ENCODE measurements at regions not wholly inside any gene's neighbourhood (a gene's known extent, or its start where the extent isn't known, plus 50 kb on each side); places are given as distances from the start of the nearest gene placed in this dataset.

DNA sequence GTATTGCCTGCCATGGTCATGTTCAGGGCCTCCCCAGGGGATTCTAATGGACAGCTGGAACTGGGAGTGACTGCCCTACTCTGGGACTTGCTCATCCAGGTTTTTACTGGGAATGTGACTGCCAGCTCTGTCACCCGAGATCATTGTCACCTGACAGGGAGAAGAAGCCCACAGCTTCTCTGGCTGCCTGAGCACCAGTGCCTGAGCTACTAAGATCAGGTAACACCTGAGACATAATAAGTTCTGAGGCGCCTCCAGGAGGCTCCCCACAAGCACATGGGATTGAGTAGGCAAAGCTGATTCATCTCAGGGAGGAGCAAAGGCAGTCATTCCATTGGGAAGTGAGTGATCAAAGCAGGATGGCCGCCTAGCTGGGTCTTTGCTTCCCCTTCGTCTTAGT is 84.2 kb upstream of the GALNT18 start:
- TF ChIP-seq SIN3A (IDR thresholded peaks at IDR 0.05; ENCODE audit: borderline replicate concordance, insufficient read depth, low read length) = no peak
- no peak for TF ChIP-seq FOXP2 (optimal IDR thresholded peaks at IDR 0.05; ENCODE audit: borderline replicate concordance, extremely low read depth, extremely low read length, insufficient read depth)
- no peak for TF ChIP-seq POLR2AphosphoS5 (IDR thresholded peaks at IDR 0.05; ENCODE audit: low read depth, low read length)
- TF ChIP-seq TAF1 (IDR thresholded peaks at IDR 0.05; ENCODE audit: borderline replicate concordance, insufficient read depth, low read length) = no peak
- TF ChIP-seq, protein P1, sequence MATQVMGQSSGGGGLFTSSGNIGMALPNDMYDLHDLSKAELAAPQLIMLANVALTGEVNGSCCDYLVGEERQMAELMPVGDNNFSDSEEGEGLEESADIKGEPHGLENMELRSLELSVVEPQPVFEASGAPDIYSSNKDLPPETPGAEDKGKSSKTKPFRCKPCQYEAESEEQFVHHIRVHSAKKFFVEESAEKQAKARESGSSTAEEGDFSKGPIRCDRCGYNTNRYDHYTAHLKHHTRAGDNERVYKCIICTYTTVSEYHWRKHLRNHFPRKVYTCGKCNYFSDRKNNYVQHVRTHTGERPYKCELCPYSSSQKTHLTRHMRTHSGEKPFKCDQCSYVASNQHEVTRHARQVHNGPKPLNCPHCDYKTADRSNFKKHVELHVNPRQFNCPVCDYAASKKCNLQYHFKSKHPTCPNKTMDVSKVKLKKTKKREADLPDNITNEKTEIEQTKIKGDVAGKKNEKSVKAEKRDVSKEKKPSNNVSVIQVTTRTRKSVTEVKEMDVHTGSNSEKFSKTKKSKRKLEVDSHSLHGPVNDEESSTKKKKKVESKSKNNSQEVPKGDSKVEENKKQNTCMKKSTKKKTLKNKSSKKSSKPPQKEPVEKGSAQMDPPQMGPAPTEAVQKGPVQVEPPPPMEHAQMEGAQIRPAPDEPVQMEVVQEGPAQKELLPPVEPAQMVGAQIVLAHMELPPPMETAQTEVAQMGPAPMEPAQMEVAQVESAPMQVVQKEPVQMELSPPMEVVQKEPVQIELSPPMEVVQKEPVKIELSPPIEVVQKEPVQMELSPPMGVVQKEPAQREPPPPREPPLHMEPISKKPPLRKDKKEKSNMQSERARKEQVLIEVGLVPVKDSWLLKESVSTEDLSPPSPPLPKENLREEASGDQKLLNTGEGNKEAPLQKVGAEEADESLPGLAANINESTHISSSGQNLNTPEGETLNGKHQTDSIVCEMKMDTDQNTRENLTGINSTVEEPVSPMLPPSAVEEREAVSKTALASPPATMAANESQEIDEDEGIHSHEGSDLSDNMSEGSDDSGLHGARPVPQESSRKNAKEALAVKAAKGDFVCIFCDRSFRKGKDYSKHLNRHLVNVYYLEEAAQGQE (IDR thresholded peaks at IDR 0.05; ENCODE audit: insufficient read depth in 1 of 2, low read depth in 2 of 2, low read length in 2 of 2) = no peak

DNA sequence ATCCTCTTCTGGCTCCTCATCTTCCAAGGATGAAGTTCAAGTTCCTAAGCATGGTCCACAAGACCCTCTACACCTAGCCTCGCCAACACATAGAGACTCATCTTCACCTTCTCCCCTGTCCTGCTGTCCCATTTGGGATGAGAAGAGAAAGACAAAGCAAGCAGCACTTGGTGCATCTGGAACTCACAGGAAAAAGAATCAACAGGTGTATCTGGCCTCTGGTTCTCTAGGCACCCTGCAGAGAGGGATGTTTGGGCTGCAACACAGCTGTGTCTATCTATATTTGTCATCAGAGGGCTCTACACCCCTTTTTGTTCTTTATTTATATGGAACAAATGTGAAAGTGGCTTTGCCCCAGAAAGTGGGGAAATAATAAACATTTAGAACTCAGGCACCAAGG is 82.1 kb upstream of the GALNT18 start:
- TF ChIP-seq SIN3A (IDR thresholded peaks at IDR 0.05; ENCODE audit: borderline replicate concordance, insufficient read depth, low read length) (no peak), FOXP2 (optimal IDR thresholded peaks at IDR 0.05; ENCODE audit: borderline replicate concordance, extremely low read depth, extremely low read length, insufficient read depth) (no peak), POLR2AphosphoS5 (IDR thresholded peaks at IDR 0.05; ENCODE audit: low read depth, low read length) (no peak), TAF1 (IDR thresholded peaks at IDR 0.05; ENCODE audit: borderline replicate concordance, insufficient read depth, low read length) (no peak)
- TF ChIP-seq, protein P1 (IDR thresholded peaks at IDR 0.05; ENCODE audit: insufficient read depth in 1 of 2, low read depth in 2 of 2, low read length in 2 of 2) = no peak

DNA sequence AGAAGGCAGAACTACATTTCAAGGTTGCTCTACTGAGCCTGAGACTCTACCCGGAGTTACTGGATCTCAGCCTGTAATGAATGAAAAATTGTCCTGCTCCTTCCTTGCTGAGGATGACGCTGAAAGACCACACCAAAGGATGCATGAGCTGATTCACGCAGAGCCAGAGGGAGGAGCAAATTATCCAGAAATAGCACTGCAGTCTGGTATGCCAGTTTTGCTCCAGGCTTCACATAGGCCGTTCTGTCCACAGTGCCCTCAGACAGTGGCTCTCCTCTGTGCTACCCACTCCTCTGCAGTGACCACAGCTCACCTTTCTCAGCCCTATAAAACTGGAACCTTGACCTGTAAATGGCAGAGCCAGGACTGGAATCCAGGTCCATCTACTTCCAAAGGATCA is 79.3 kb upstream of the GALNT18 start:
- TF ChIP-seq POLR2AphosphoS5 (IDR thresholded peaks at IDR 0.05; ENCODE audit: low read depth, low read length) (no peak), SIN3A (IDR thresholded peaks at IDR 0.05; ENCODE audit: borderline replicate concordance, insufficient read depth, low read length) (no peak), FOXP2 (optimal IDR thresholded peaks at IDR 0.05; ENCODE audit: borderline replicate concordance, extremely low read depth, extremely low read length, insufficient read depth) (no peak), TAF1 (IDR thresholded peaks at IDR 0.05; ENCODE audit: borderline replicate concordance, insufficient read depth, low read length) (no peak)
- TF ChIP-seq, protein P1 (IDR thresholded peaks at IDR 0.05; ENCODE audit: insufficient read depth in 1 of 2, low read depth in 2 of 2, low read length in 2 of 2) = no peak

DNA sequence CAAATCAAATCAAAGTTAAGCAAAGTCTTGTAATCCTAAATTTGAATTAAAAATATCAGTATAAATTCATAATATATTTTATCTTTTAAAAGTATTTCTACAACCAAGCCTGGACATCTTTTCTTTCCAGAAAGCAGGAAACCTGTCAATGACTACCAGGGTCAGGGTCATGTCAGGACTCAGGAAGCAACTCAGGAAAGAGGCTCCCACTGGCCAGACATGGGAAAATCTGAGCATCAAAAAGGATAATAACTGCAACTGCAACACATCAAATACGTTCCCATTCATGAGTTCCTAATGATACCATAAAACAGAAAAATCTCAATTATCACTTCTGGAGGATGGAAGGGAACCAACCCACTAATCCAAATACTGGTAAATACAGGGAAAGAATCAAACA is 76.0 kb upstream of the GALNT18 start:
- TF ChIP-seq POLR2AphosphoS5 (IDR thresholded peaks at IDR 0.05; ENCODE audit: low read depth, low read length) (no peak), FOXP2 (optimal IDR thresholded peaks at IDR 0.05; ENCODE audit: borderline replicate concordance, extremely low read depth, extremely low read length, insufficient read depth) (no peak), TAF1 (IDR thresholded peaks at IDR 0.05; ENCODE audit: borderline replicate concordance, insufficient read depth, low read length) (no peak), SIN3A (IDR thresholded peaks at IDR 0.05; ENCODE audit: borderline replicate concordance, insufficient read depth, low read length) (no peak)
- TF ChIP-seq, protein P1 (IDR thresholded peaks at IDR 0.05; ENCODE audit: insufficient read depth in 1 of 2, low read depth in 2 of 2, low read length in 2 of 2) = no peak
